BJ (cell line): ENCODE measurements at regions not wholly inside any gene's neighbourhood (a gene's known extent, or its start where the extent isn't known, plus 50 kb on each side); places are given as distances from the start of the nearest gene placed in this dataset.

ENCODE experiments used
- CTCF ChIA-PET: fragments of 350-600 bp; formaldehyde crosslinking; extraction: SDS; loops from one replicate; lab custom pipeline; 2021; ENCODE audit warnings: antibody characterized with exemption, inconsistent platforms; lab: Yijun Ruan, JAX
- POLR2A ChIA-PET: fragments of 300-600 bp; sonication (Branson Sonifier 250); formaldehyde crosslinking; extraction: SDS; loops from one replicate; lab custom pipeline; 2021; ENCODE audit warnings: antibody characterized with exemption; lab: Charles Lee
- DNase-seq: peaks from one replicate; pipeline ENCODE4 v3.0.0-alpha.2; 2011; ENCODE audit warnings: low read depth
- H3K27me3 ChIP-seq: 2 replicates; pipeline ENCODE4 v1.6.0; 2011; ENCODE audit warnings: low read length; ENCODE audit not compliant: control insufficient read depth, insufficient read depth
- H3K36me3 ChIP-seq: 2 replicates; pipeline ENCODE4 v1.5.1; 2011; ENCODE audit warnings: low read length; ENCODE audit not compliant: control insufficient read depth, insufficient read depth
- H3K4me3 ChIP-seq: 2 replicates; pipeline ENCODE4 v1.5.1; 2011; ENCODE audit warnings: low read depth, mild to moderate bottlenecking, control low read depth, low read length
- CTCF ChIP-seq: IDR thresholded peaks from 2 replicates; pipeline ENCODE4 v1.5.1; 2011; ENCODE audit warnings: low read depth, mild to moderate bottlenecking, control low read depth, inconsistent platforms, low read length, moderate library complexity; ENCODE audit not compliant: insufficient read depth

GRCh38 chr7:68537774-68538071 lies 1060.6 kb upstream of the AUTS2 start:
- Histone ChIP-seq H3K36me3 (no peaks in the 10 kb centered on the region), H3K4me3 (no peak overlapping the region), H3K27me3 (no peaks in the 10 kb centered on the region)
- ChIA-PET POLR2A (no interaction called here), CTCF (no interaction called here)
- TF ChIP-seq CTCF = no peak
- DNase-seq = no peak

GRCh38 chr7:68542831-68543230 lies 1055.4 kb upstream of the AUTS2 start:
- DNase-seq = no peak
- H3K27me3 ChIP-seq = no peaks in the 10 kb centered on the region
- no peak overlapping the region for H3K4me3 ChIP-seq
- no peak for TF ChIP-seq CTCF
- H3K36me3 ChIP-seq = no peaks in the 10 kb centered on the region
- POLR2A ChIA-PET = no interaction called here
- CTCF ChIA-PET = interaction anchor here (1.3 kb wide), 1 partner anchor 29 kb away, joined by 3 read pairs; no protein-coding TSS in a partner anchor

GRCh38 chr7:68544851-68545250 lies 1053.4 kb upstream of the AUTS2 start:
- no peak for DNase-seq
- Histone ChIP-seq H3K36me3 (no peaks in the 10 kb centered on the region), H3K27me3 (no peaks in the 10 kb centered on the region), H3K4me3 (no peak overlapping the region)
- POLR2A ChIA-PET = no interaction called here
- CTCF ChIA-PET = no interaction called here
- TF ChIP-seq CTCF = no peak

- no peak for DNase-seq
- Histone ChIP-seq H3K36me3 (no peaks in the 10 kb centered on the region), H3K4me3 (no peak overlapping the region), H3K27me3 (no peaks in the 10 kb centered on the region)
- CTCF ChIA-PET = no interaction called here
- no peak for TF ChIP-seq CTCF
- POLR2A ChIA-PET = no interaction called here
Observed at GRCh38 chr7:68547181-68547580, 1051.1 kb upstream of the AUTS2 start.

GRCh38 chr7:68547799-68548198 lies 1050.5 kb upstream of the AUTS2 start:
- H3K36me3 ChIP-seq = no peaks in the 10 kb centered on the region
- TF ChIP-seq CTCF = no peak
- H3K27me3 ChIP-seq = no peaks in the 10 kb centered on the region
- no peak overlapping the region for H3K4me3 ChIP-seq
- DNase-seq = no peak
- ChIA-PET POLR2A (no interaction called here), CTCF (no interaction called here)
